ENCODE measurements at regions not wholly inside any gene's neighbourhood (a gene's known extent, or its start where the extent isn't known, plus 50 kb on each side); places are given as distances from the start of the nearest gene placed in this dataset.

DNA sequence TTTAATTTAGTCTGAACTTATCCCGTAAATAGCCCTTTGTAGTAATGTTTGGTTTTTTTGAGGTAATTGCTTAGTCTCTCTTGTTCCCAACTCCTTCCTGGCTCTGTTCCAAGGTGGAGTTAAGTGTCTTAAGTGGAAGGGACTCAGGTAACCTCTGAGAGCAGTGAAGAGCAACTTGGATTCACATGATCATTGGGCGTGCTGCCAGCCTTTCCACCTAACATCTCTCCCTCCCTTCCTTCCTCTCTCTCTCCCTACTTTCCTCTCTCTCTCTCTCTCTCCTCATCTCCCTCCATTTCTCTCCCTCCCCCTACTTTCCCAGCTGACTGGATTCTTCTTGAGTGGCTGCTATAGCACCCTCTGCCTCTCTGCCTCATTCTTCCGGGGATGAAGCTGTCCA, 232.9 kb upstream of the SASH1 start:
- Histone ChIP-seq H3K9ac (ENCODE audit: low read depth in 1 of 2, low read length in 2 of 2) (no peak overlapping the region), H3K27me3 (ENCODE audit: control insufficient read depth in 1 of 2, insufficient read depth in 2 of 2, low read length in 2 of 2) (no peaks in the 10 kb centered on the region), H3K36me3 (ENCODE audit: control insufficient read depth in 1 of 2, insufficient read depth in 2 of 2, low read length in 2 of 2) (no peaks in the 10 kb centered on the region), H3K4me1 (ENCODE audit: control insufficient read depth in 1 of 2, insufficient read depth in 2 of 2, low read length in 2 of 2) (no peaks in the 10 kb centered on the region), H3K4me3 (ENCODE audit: low read depth in 1 of 2, low read length in 2 of 2) (no peak overlapping the region), H3K27ac (ENCODE audit: low read depth, low read length) (no peak overlapping the region), H3K9me3 (ENCODE audit: control insufficient read depth in 1 of 2, low read length in 2 of 2) (no peaks in the 10 kb centered on the region)

DNA sequence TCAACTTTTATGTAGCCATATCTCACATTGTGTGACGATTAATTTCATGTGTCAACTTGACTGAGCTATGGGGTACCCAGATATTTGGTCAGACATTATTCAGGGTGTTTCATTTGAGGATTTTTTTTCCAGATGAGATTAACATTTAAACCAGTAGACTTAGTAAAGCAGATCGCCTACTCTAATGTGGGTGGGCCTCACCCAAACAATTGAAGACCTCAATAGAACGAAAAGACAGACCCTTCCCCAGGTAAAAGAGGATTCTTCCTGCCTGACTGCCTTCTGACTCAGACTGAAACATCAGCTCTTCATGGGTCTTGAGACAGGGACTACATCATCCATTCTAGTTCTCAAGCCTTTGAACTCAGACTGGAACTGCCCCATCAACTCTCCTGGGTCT, 231.7 kb upstream of the SASH1 start:
- H3K27ac ChIP-seq (ENCODE audit: low read depth, low read length): no peak overlapping the region
- H3K9ac ChIP-seq (ENCODE audit: low read depth in 1 of 2, low read length in 2 of 2): no peak overlapping the region
- no peaks in the 10 kb centered on the region for H3K4me1 ChIP-seq (ENCODE audit: control insufficient read depth in 1 of 2, insufficient read depth in 2 of 2, low read length in 2 of 2)
- no peaks in the 10 kb centered on the region for H3K27me3 ChIP-seq (ENCODE audit: control insufficient read depth in 1 of 2, insufficient read depth in 2 of 2, low read length in 2 of 2)
- no peak overlapping the region for H3K4me3 ChIP-seq (ENCODE audit: low read depth in 1 of 2, low read length in 2 of 2)
- H3K9me3 ChIP-seq (ENCODE audit: control insufficient read depth in 1 of 2, low read length in 2 of 2): no peaks in the 10 kb centered on the region
- H3K36me3 ChIP-seq (ENCODE audit: control insufficient read depth in 1 of 2, insufficient read depth in 2 of 2, low read length in 2 of 2): no peaks in the 10 kb centered on the region

- no peaks in the 10 kb centered on the region for H3K36me3 ChIP-seq (ENCODE audit: control insufficient read depth in 1 of 2, insufficient read depth in 2 of 2, low read length in 2 of 2)
- no peak overlapping the region for H3K27ac ChIP-seq (ENCODE audit: low read depth, low read length)
- H3K4me1 ChIP-seq (ENCODE audit: control insufficient read depth in 1 of 2, insufficient read depth in 2 of 2, low read length in 2 of 2): no peaks in the 10 kb centered on the region
- H3K9ac ChIP-seq (ENCODE audit: low read depth in 1 of 2, low read length in 2 of 2): no peak overlapping the region
- H3K4me3 ChIP-seq (ENCODE audit: low read depth in 1 of 2, low read length in 2 of 2): no peak overlapping the region
- H3K9me3 ChIP-seq (ENCODE audit: control insufficient read depth in 1 of 2, low read length in 2 of 2): no peaks in the 10 kb centered on the region
- no peaks in the 10 kb centered on the region for H3K27me3 ChIP-seq (ENCODE audit: control insufficient read depth in 1 of 2, insufficient read depth in 2 of 2, low read length in 2 of 2)
These were observed 229.8 kb upstream of the SASH1 start for GRCh38 chr6:148112851-148113319.

- H3K36me3 ChIP-seq (ENCODE audit: control insufficient read depth in 1 of 2, insufficient read depth in 2 of 2, low read length in 2 of 2): no peaks in the 10 kb centered on the region
- no peak overlapping the region for H3K9ac ChIP-seq (ENCODE audit: low read depth in 1 of 2, low read length in 2 of 2)
- no peaks in the 10 kb centered on the region for H3K9me3 ChIP-seq (ENCODE audit: control insufficient read depth in 1 of 2, low read length in 2 of 2)
- no peaks in the 10 kb centered on the region for H3K4me1 ChIP-seq (ENCODE audit: control insufficient read depth in 1 of 2, insufficient read depth in 2 of 2, low read length in 2 of 2)
- no peak overlapping the region for H3K27ac ChIP-seq (ENCODE audit: low read depth, low read length)
- no peak overlapping the region for H3K4me3 ChIP-seq (ENCODE audit: low read depth in 1 of 2, low read length in 2 of 2)
- H3K27me3 ChIP-seq (ENCODE audit: control insufficient read depth in 1 of 2, insufficient read depth in 2 of 2, low read length in 2 of 2): no peaks in the 10 kb centered on the region
These were observed 226.6 kb upstream of the SASH1 start for GRCh38 chr6:148116001-148116400.

GRCh38 chr6:148118244-148118643, 224.4 kb upstream of the SASH1 start:
- Histone ChIP-seq H3K27me3 (ENCODE audit: control insufficient read depth in 1 of 2, insufficient read depth in 2 of 2, low read length in 2 of 2) (no peaks in the 10 kb centered on the region), H3K9me3 (ENCODE audit: control insufficient read depth in 1 of 2, low read length in 2 of 2) (no peaks in the 10 kb centered on the region), H3K27ac (ENCODE audit: low read depth, low read length) (no peak overlapping the region), H3K4me1 (ENCODE audit: control insufficient read depth in 1 of 2, insufficient read depth in 2 of 2, low read length in 2 of 2) (no peaks in the 10 kb centered on the region), H3K9ac (ENCODE audit: low read depth in 1 of 2, low read length in 2 of 2) (no peak overlapping the region), H3K4me3 (ENCODE audit: low read depth in 1 of 2, low read length in 2 of 2) (no peak overlapping the region), H3K36me3 (ENCODE audit: control insufficient read depth in 1 of 2, insufficient read depth in 2 of 2, low read length in 2 of 2) (no peaks in the 10 kb centered on the region)

DNA sequence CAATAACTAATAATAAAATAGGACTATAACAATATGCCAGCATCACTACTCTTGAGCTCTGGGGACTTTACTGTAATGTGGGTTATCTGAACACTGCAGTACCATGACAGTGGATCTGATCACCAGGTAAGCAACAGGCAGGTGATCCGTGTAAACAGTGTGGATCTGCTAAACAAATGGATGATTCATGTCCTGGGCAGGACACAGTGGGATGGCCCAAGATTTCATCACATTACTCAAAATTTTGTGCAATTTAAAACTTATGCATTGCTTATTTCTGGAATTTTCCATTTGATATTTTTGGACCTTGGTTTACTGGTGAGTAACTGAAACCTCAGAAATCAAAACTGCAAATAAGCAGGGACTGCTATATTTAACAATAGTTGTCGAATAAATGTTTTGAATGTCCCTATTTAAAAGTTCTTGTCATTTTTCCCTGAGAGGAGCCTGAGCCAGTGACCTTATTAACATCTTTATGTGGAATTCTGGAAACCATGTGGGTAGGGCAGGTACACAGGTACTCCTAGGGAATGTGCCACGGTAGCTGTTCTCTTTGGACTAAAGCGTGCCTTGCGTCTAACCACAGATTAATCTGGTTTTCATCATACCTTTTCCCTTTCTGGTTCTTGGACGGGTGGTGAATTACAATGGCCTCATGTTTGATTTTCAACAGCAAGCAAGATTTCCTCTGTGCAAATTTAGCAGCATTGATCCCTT, 214.5 kb upstream of the SASH1 start:
- Histone ChIP-seq H3K9ac (ENCODE audit: low read depth in 1 of 2, low read length in 2 of 2) (no peak overlapping the region), H3K4me1 (ENCODE audit: control insufficient read depth in 1 of 2, insufficient read depth in 2 of 2, low read length in 2 of 2) (no peaks in the 10 kb centered on the region), H3K27ac (ENCODE audit: low read depth, low read length) (no peak overlapping the region), H3K9me3 (ENCODE audit: control insufficient read depth in 1 of 2, low read length in 2 of 2) (no peaks in the 10 kb centered on the region), H3K36me3 (ENCODE audit: control insufficient read depth in 1 of 2, insufficient read depth in 2 of 2, low read length in 2 of 2) (no peaks in the 10 kb centered on the region), H3K27me3 (ENCODE audit: control insufficient read depth in 1 of 2, insufficient read depth in 2 of 2, low read length in 2 of 2) (no peaks in the 10 kb centered on the region), H3K4me3 (ENCODE audit: low read depth in 1 of 2, low read length in 2 of 2) (no peak overlapping the region)

DNA sequence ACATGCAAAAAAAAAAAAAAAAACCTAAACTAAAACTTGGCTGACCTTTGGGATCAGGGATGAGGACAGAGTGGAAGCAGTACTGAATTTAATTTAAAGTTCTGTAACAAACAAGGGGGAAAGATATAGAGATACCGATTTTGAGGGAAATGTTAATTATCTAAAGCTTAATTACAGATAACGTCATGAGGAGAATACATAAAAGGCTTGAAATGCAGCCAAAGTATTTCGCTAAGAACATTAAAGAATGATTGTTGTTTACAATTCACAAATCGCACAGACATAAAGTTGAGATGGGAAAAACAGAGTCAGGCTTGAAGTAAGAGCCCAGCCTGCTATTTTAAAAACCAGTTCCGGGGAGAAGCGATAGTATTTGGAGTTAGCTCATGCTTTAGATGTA, 208.0 kb upstream of the SASH1 start:
- no peak overlapping the region for H3K4me3 ChIP-seq (ENCODE audit: low read depth in 1 of 2, low read length in 2 of 2)
- no peaks in the 10 kb centered on the region for H3K9me3 ChIP-seq (ENCODE audit: control insufficient read depth in 1 of 2, low read length in 2 of 2)
- H3K27me3 ChIP-seq (ENCODE audit: control insufficient read depth in 1 of 2, insufficient read depth in 2 of 2, low read length in 2 of 2): no peaks in the 10 kb centered on the region
- no peak overlapping the region for H3K27ac ChIP-seq (ENCODE audit: low read depth, low read length)
- H3K9ac ChIP-seq (ENCODE audit: low read depth in 1 of 2, low read length in 2 of 2): no peak overlapping the region
- no peaks in the 10 kb centered on the region for H3K4me1 ChIP-seq (ENCODE audit: control insufficient read depth in 1 of 2, insufficient read depth in 2 of 2, low read length in 2 of 2)
- no peaks in the 10 kb centered on the region for H3K36me3 ChIP-seq (ENCODE audit: control insufficient read depth in 1 of 2, insufficient read depth in 2 of 2, low read length in 2 of 2)

DNA sequence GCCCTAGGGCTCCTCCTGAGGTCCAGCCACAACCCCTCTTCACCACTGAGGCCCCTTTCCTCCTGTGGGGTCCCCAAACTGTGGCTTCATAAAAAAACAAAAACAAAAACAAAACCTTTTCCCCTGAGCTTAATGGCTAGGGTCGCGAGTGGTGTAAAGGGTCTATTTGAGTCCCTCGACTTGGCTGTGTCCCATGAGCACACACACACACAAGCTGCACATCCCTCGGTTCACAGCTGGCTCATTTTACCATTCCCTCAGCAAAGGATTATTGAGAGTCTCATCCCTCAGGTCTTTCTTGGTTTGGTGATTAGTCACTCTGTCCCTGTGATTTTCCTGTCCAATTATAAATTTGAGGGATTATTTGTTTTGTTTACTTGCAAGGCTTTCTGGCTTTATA, 206.1 kb upstream of the SASH1 start:
- Histone ChIP-seq H3K9ac (ENCODE audit: low read depth in 1 of 2, low read length in 2 of 2) (no peak overlapping the region), H3K27me3 (ENCODE audit: control insufficient read depth in 1 of 2, insufficient read depth in 2 of 2, low read length in 2 of 2) (no peaks in the 10 kb centered on the region), H3K27ac (ENCODE audit: low read depth, low read length) (no peak overlapping the region), H3K36me3 (ENCODE audit: control insufficient read depth in 1 of 2, insufficient read depth in 2 of 2, low read length in 2 of 2) (no peaks in the 10 kb centered on the region), H3K4me1 (ENCODE audit: control insufficient read depth in 1 of 2, insufficient read depth in 2 of 2, low read length in 2 of 2) (no peaks in the 10 kb centered on the region), H3K9me3 (ENCODE audit: control insufficient read depth in 1 of 2, low read length in 2 of 2) (no peaks in the 10 kb centered on the region), H3K4me3 (ENCODE audit: low read depth in 1 of 2, low read length in 2 of 2) (no peak overlapping the region)

- Histone ChIP-seq H3K4me1 (ENCODE audit: control insufficient read depth in 1 of 2, insufficient read depth in 2 of 2, low read length in 2 of 2) (no peaks in the 10 kb centered on the region), H3K27ac (ENCODE audit: low read depth, low read length) (no peak overlapping the region), H3K36me3 (ENCODE audit: control insufficient read depth in 1 of 2, insufficient read depth in 2 of 2, low read length in 2 of 2) (no peaks in the 10 kb centered on the region), H3K9me3 (ENCODE audit: control insufficient read depth in 1 of 2, low read length in 2 of 2) (no peaks in the 10 kb centered on the region), H3K27me3 (ENCODE audit: control insufficient read depth in 1 of 2, insufficient read depth in 2 of 2, low read length in 2 of 2) (no peaks in the 10 kb centered on the region), H3K4me3 (ENCODE audit: low read depth in 1 of 2, low read length in 2 of 2) (no peak overlapping the region), H3K9ac (ENCODE audit: low read depth in 1 of 2, low read length in 2 of 2) (no peak overlapping the region)
These were observed 205.0 kb upstream of the SASH1 start for GRCh38 chr6:148137652-148138051.

DNA sequence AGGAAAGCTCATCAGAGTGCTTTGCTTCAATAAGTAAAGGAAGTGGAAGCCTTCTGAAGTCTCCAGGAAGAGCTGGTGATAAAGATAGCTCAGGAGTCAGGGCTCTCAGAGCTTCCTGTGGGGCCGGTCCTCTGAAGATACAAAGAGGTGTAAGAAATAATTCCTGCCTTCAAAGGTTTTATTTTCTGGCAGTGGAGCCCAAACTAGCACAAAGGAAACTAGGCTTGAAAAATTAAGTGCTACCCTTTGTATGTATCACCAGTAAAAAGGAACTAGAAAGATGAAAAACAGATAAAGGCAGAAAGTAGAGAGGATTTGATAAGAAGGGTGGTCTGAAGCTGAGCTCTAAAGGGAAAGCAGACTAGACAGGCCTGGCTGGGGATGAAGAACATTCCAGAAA, 204.1 kb upstream of the SASH1 start:
- H3K36me3 ChIP-seq (ENCODE audit: control insufficient read depth in 1 of 2, insufficient read depth in 2 of 2, low read length in 2 of 2): no peaks in the 10 kb centered on the region
- H3K27me3 ChIP-seq (ENCODE audit: control insufficient read depth in 1 of 2, insufficient read depth in 2 of 2, low read length in 2 of 2): no peaks in the 10 kb centered on the region
- no peak overlapping the region for H3K4me3 ChIP-seq (ENCODE audit: low read depth in 1 of 2, low read length in 2 of 2)
- H3K9me3 ChIP-seq (ENCODE audit: control insufficient read depth in 1 of 2, low read length in 2 of 2): no peaks in the 10 kb centered on the region
- no peaks in the 10 kb centered on the region for H3K4me1 ChIP-seq (ENCODE audit: control insufficient read depth in 1 of 2, insufficient read depth in 2 of 2, low read length in 2 of 2)
- no peak overlapping the region for H3K9ac ChIP-seq (ENCODE audit: low read depth in 1 of 2, low read length in 2 of 2)
- no peak overlapping the region for H3K27ac ChIP-seq (ENCODE audit: low read depth, low read length)

All from duodenal mucosa (tissue), 2 donors.